ENCODE measurements at regions not wholly inside any gene's neighbourhood (a gene's known extent, or its start where the extent isn't known, plus 50 kb on each side); places are given as distances from the start of the nearest gene placed in this dataset.

DNA sequence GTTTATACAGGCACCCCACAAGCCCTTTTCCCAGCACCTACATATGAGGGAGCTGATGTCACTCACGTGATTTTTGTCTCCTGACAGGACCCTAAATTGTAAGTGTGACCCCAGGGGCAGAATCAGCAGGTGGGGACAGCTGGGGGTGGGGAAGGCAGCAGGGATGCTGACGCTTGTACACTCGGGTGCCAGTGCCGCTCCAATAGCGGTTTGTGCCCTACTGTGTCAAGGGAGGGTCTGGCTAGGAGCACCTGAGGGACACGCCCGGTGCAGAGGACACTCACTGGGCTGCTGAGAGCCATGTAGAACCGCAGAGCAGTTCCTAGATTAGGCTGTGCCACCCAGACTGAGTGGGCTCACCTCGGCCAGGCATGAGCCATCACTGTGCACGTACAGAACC, 81.3 kb downstream of the SCGB2B2 start:
- TF ChIP-seq, protein P1, sequence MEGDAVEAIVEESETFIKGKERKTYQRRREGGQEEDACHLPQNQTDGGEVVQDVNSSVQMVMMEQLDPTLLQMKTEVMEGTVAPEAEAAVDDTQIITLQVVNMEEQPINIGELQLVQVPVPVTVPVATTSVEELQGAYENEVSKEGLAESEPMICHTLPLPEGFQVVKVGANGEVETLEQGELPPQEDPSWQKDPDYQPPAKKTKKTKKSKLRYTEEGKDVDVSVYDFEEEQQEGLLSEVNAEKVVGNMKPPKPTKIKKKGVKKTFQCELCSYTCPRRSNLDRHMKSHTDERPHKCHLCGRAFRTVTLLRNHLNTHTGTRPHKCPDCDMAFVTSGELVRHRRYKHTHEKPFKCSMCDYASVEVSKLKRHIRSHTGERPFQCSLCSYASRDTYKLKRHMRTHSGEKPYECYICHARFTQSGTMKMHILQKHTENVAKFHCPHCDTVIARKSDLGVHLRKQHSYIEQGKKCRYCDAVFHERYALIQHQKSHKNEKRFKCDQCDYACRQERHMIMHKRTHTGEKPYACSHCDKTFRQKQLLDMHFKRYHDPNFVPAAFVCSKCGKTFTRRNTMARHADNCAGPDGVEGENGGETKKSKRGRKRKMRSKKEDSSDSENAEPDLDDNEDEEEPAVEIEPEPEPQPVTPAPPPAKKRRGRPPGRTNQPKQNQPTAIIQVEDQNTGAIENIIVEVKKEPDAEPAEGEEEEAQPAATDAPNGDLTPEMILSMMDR (IDR thresholded peaks at IDR 0.05; ENCODE audit: low read length): no peak
- no peak for TF ChIP-seq EZH2 (optimal IDR thresholded peaks at IDR 0.05; ENCODE audit: low read depth, low read length)
